ENCODE measurements at regions not wholly inside any gene's neighbourhood (a gene's known extent, or its start where the extent isn't known, plus 50 kb on each side); places are given as distances from the start of the nearest gene placed in this dataset.

- Histone ChIP-seq H3K9me3 (ENCODE audit: control insufficient read depth, insufficient read depth, low read length) (no peaks in the 10 kb centered on the region), H3K9me2 (replicated peaks; ENCODE audit: control insufficient read depth, low read length) (no peaks in the 10 kb centered on the region; the same call in 1 of the 2 replicates), H3K4me3 (ENCODE audit: low read length) (no peak overlapping the region), H4K20me1 (ENCODE audit: control insufficient read depth, insufficient read depth, low read depth, low read length) (no peaks in the 10 kb centered on the region), H3K4me2 (ENCODE audit: low read length) (no peak overlapping the region), H3K36me3 (ENCODE audit: control insufficient read depth, low read length) (no peaks in the 10 kb centered on the region), H3K4me1 (ENCODE audit: control insufficient read depth, low read length) (no peaks in the 10 kb centered on the region), H3F3A (ENCODE audit: control insufficient read depth, insufficient read depth) (no peaks in the 10 kb centered on the region), H3K27ac (ENCODE audit: low read depth, low read length) (no peak overlapping the region), H3K27me3 (ENCODE audit: control insufficient read depth, low read length) (no peaks in the 10 kb centered on the region), H3K79me2 (ENCODE audit: control insufficient read depth, low read length) (no peaks in the 10 kb centered on the region)
- no peak for TF ChIP-seq EZH2phosphoT487 (IDR thresholded peaks at IDR 0.05; ENCODE audit: borderline replicate concordance, low read length)
- no peak for TF ChIP-seq CTCF (IDR thresholded peaks at IDR 0.05; ENCODE audit: low read depth, low read length, poor library complexity, severe bottlenecking)
Measured at GRCh38 chr13:79765331-79765730, 284.4 kb downstream of the NDFIP2 start.

- H3K4me2 ChIP-seq (ENCODE audit: low read length) = no peak overlapping the region
- no peaks in the 10 kb centered on the region for H4K20me1 ChIP-seq (ENCODE audit: control insufficient read depth, insufficient read depth, low read depth, low read length)
- no peaks in the 10 kb centered on the region for H3K9me2 ChIP-seq (replicated peaks; ENCODE audit: control insufficient read depth, low read length)
- H3K9me3 ChIP-seq (ENCODE audit: control insufficient read depth, insufficient read depth, low read length) = no peaks in the 10 kb centered on the region
- no peak overlapping the region for H3K27ac ChIP-seq (ENCODE audit: low read depth, low read length)
- no peaks in the 10 kb centered on the region for H3F3A ChIP-seq (ENCODE audit: control insufficient read depth, insufficient read depth)
- no peaks in the 10 kb centered on the region for H3K36me3 ChIP-seq (ENCODE audit: control insufficient read depth, low read length)
- H3K79me2 ChIP-seq (ENCODE audit: control insufficient read depth, low read length) = no peaks in the 10 kb centered on the region
- TF ChIP-seq CTCF (IDR thresholded peaks at IDR 0.05; ENCODE audit: low read depth, low read length, poor library complexity, severe bottlenecking) (no peak), EZH2phosphoT487 (IDR thresholded peaks at IDR 0.05; ENCODE audit: borderline replicate concordance, low read length) (no peak)
- H3K27me3 ChIP-seq (ENCODE audit: control insufficient read depth, low read length) = no peaks in the 10 kb centered on the region
- H3K4me1 ChIP-seq (ENCODE audit: control insufficient read depth, low read length) = no peaks in the 10 kb centered on the region
- H3K4me3 ChIP-seq (ENCODE audit: low read length) = no peak overlapping the region
Measured at GRCh38 chr13:79749984-79750551, 269.1 kb downstream of the NDFIP2 start.

GRCh38 chr13:79749566-79749965 lies 268.6 kb downstream of the NDFIP2 start:
- Histone ChIP-seq H3K27ac (ENCODE audit: low read depth, low read length) (no peak overlapping the region), H3K79me2 (ENCODE audit: control insufficient read depth, low read length) (no peaks in the 10 kb centered on the region), H3K36me3 (ENCODE audit: control insufficient read depth, low read length) (no peaks in the 10 kb centered on the region), H3K9me3 (ENCODE audit: control insufficient read depth, insufficient read depth, low read length) (no peaks in the 10 kb centered on the region), H3K9me2 (replicated peaks; ENCODE audit: control insufficient read depth, low read length) (no peaks in the 10 kb centered on the region), H4K20me1 (ENCODE audit: control insufficient read depth, insufficient read depth, low read depth, low read length) (no peaks in the 10 kb centered on the region), H3K4me2 (ENCODE audit: low read length) (no peak overlapping the region), H3K4me1 (ENCODE audit: control insufficient read depth, low read length) (no peaks in the 10 kb centered on the region), H3K27me3 (ENCODE audit: control insufficient read depth, low read length) (no peaks in the 10 kb centered on the region), H3F3A (ENCODE audit: control insufficient read depth, insufficient read depth) (no peaks in the 10 kb centered on the region), H3K4me3 (ENCODE audit: low read length) (no peak overlapping the region)
- TF ChIP-seq EZH2phosphoT487 (IDR thresholded peaks at IDR 0.05; ENCODE audit: borderline replicate concordance, low read length) (no peak), CTCF (IDR thresholded peaks at IDR 0.05; ENCODE audit: low read depth, low read length, poor library complexity, severe bottlenecking) (no peak)

Data from DOHH2 (cell line).